GM21528 (cell line): ENCODE measurements at regions not wholly inside any gene's neighbourhood (a gene's known extent, or its start where the extent isn't known, plus 50 kb on each side); places are given as distances from the start of the nearest gene placed in this dataset.
"Not testable (repeated sequence)": the region's sequence is repeated elsewhere in the genome, so short reads cannot be mapped to it uniquely, and the experiment has no call there.

Source experiments
- ATAC-seq: cut with Tn5 transposase; IDR thresholded peaks from one replicate; pipeline ENCODE4 v1.9.1; 2021; ENCODE audit warnings: mild to moderate bottlenecking, moderate library complexity; ENCODE audit not compliant: unreplicated experiment, low FRiP score

- not testable (repeated sequence) for ATAC-seq
These were observed 90.6 kb upstream of the CST7 start for GRCh38 chr20:24858500-24858899.

GRCh38 chr20:24859539-24859938 lies 89.5 kb upstream of the CST7 start:
- ATAC-seq: no peak

- no peak for ATAC-seq
These were observed 86.9 kb upstream of the CST7 start for GRCh38 chr20:24862186-24862585.

- no peak for ATAC-seq
These were observed 86.5 kb upstream of the CST7 start for GRCh38 chr20:24862606-24863005.

GRCh38 chr20:24863356-24863755 lies 85.7 kb upstream of the CST7 start:
- no peak for ATAC-seq

GRCh38 chr20:24866008-24866407 lies 83.1 kb upstream of the CST7 start:
- no peak for ATAC-seq

GRCh38 chr20:24866742-24867141 lies 82.3 kb upstream of the CST7 start:
- ATAC-seq: no peak

GRCh38 chr20:24867556-24867955 lies 81.5 kb upstream of the CST7 start:
- ATAC-seq: no peak

GRCh38 chr20:24868396-24868927 lies 80.6 kb upstream of the CST7 start:
- ATAC-seq: no peak

GRCh38 chr20:24868959-24869358 lies 80.1 kb upstream of the CST7 start:
- ATAC-seq: no peak

- ATAC-seq: no peak
These were observed 79.0 kb upstream of the CST7 start for GRCh38 chr20:24870057-24870456.

- ATAC-seq: no peak
These were observed 78.2 kb upstream of the CST7 start for GRCh38 chr20:24870881-24871280.

GRCh38 chr20:24871480-24872213 lies 77.4 kb upstream of the CST7 start:
- no peak for ATAC-seq

GRCh38 chr20:24872291-24873024 lies 76.6 kb upstream of the CST7 start:
- ATAC-seq: no peak

GRCh38 chr20:24873025-24873620 lies 75.9 kb upstream of the CST7 start:
- ATAC-seq: no peak

GRCh38 chr20:24875078-24875477 lies 74.0 kb upstream of the CST7 start:
- ATAC-seq: no peak

GRCh38 chr20:24877652-24878051 lies 71.4 kb upstream of the CST7 start:
- no peak for ATAC-seq

GRCh38 chr20:24878657-24879056 lies 70.4 kb upstream of the CST7 start:
- no peak for ATAC-seq

- no peak for ATAC-seq
These were observed 69.2 kb upstream of the CST7 start for GRCh38 chr20:24879875-24880274.

- ATAC-seq: no peak
These were observed 68.7 kb upstream of the CST7 start for GRCh38 chr20:24880356-24880755.

GRCh38 chr20:24890286-24890685 lies 58.8 kb upstream of the CST7 start:
- no peak for ATAC-seq
